ENCODE measurements at regions not wholly inside any gene's neighbourhood (a gene's known extent, or its start where the extent isn't known, plus 50 kb on each side); places are given as distances from the start of the nearest gene placed in this dataset.

DNA sequence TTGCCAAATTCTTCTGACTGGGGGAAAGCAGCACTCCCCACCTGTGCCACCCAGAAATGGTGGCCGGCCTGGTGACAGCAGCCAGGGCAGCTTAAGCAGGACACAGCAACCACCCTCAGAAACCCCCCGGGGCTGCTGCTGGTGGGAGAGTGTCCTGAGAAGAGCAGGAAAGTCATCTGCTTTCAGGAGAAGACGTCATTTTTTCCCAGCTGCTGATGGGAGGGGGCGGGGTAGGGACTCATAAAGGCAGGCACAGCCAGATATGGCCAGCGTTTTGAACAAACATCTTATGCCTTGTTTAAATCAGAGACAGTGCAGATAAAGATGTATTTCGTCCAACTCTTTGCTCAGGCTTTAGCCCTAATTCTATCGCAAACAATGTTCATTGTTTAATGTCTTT lies 139.5 kb downstream of the LRRC30 start:
- Histone ChIP-seq H3K36me3 (ENCODE audit: control insufficient read depth in 2 of 2, insufficient read depth in 2 of 2, low read length in 1 of 2) (no peaks in the 10 kb centered on the region), H3K4me3 (ENCODE audit: low read depth in 1 of 2, low read length in 2 of 2) (no peak overlapping the region), H3K27me3 (ENCODE audit: control insufficient read depth in 1 of 2, insufficient read depth in 2 of 2, low read length in 2 of 2) (no peaks in the 10 kb centered on the region), H3K27ac (ENCODE audit: low read depth in 2 of 2, low read length in 1 of 2) (peak overlapping the region; percentile 38 to 69), H3K9me3 (ENCODE audit: control insufficient read depth in 2 of 2, insufficient read depth in 1 of 2, low read depth in 1 of 2, low read length in 1 of 2) (no peaks in the 10 kb centered on the region), H3K4me1 (ENCODE audit: control insufficient read depth in 2 of 2, insufficient read depth in 2 of 2, low read length in 1 of 2) (peaks cover 0 to 2% of the 10 kb centered on the region in 2 donors)
- 23 to 36% methylated on average over 7 of the region's 7 CpGs for WGBS, 2 donors

DNA sequence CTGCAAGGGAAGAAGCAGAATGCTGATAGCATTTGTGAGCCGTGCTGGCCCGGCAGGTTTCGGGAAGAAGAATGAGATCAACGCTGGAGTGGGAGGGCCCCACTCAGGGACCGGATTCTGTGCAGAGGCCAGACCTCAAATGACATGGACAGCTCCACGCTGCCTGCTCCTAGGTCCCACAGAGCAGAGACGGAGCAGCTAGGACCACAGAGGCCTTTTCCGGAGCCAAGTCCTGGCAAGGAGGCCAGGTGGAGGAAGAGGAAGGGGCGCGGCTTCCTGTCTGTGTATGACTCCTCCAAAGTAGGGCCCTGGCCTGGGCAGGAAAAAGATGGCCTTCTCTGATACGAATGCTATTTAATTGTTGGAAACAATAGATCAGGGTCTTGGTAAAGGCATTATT lies 139.9 kb downstream of the LRRC30 start:
- WGBS, 2 donors: 26 to 43% methylated on average over 11 of the region's 11 CpGs
- Histone ChIP-seq H3K4me3 (ENCODE audit: low read depth in 1 of 2, low read length in 2 of 2) (no peak overlapping the region), H3K27me3 (ENCODE audit: control insufficient read depth in 1 of 2, insufficient read depth in 2 of 2, low read length in 2 of 2) (no peaks in the 10 kb centered on the region), H3K4me1 (ENCODE audit: control insufficient read depth in 2 of 2, insufficient read depth in 2 of 2, low read length in 1 of 2) (peaks cover 0 to 2% of the 10 kb centered on the region in 2 donors), H3K27ac (ENCODE audit: low read depth in 2 of 2, low read length in 1 of 2) (no peak overlapping the region), H3K36me3 (ENCODE audit: control insufficient read depth in 2 of 2, insufficient read depth in 2 of 2, low read length in 1 of 2) (no peaks in the 10 kb centered on the region), H3K9me3 (ENCODE audit: control insufficient read depth in 2 of 2, insufficient read depth in 1 of 2, low read depth in 1 of 2, low read length in 1 of 2) (no peaks in the 10 kb centered on the region)

DNA sequence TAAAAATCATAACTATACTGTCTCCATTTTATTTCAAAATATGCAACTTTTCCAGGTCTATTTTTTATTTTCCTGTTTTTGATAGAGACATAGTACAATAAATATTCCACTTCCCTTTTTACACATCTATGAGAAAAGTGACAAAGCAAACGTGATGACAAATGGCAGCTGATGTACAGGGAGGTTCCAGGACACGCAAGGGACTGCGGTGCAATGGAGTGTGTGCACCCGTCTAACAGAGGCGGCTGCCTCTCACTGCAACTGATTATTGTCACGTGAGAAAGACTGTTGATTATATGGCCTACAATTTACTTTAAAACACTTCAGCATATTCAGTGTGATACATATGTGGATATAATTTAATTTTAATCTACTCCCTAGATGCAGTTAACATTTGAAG lies 142.6 kb downstream of the LRRC30 start:
- H3K4me3 ChIP-seq (ENCODE audit: low read depth in 1 of 2, low read length in 2 of 2): no peak overlapping the region
- no peaks in the 10 kb centered on the region for H3K27me3 ChIP-seq (ENCODE audit: control insufficient read depth in 1 of 2, insufficient read depth in 2 of 2, low read length in 2 of 2)
- no peaks in the 10 kb centered on the region for H3K36me3 ChIP-seq (ENCODE audit: control insufficient read depth in 2 of 2, insufficient read depth in 2 of 2, low read length in 1 of 2)
- H3K27ac ChIP-seq (ENCODE audit: low read depth in 2 of 2, low read length in 1 of 2): no peak overlapping the region
- H3K9me3 ChIP-seq (ENCODE audit: control insufficient read depth in 2 of 2, insufficient read depth in 1 of 2, low read depth in 1 of 2, low read length in 1 of 2): peaks cover 3 to 5% of the 10 kb centered on the region in 2 donors
- 70 to 75% methylated on average over 6 of the region's 6 CpGs for WGBS, 2 donors
- H3K4me1 ChIP-seq (ENCODE audit: control insufficient read depth in 2 of 2, insufficient read depth in 2 of 2, low read length in 1 of 2): peaks cover 0 to 2% of the 10 kb centered on the region in 2 donors

DNA sequence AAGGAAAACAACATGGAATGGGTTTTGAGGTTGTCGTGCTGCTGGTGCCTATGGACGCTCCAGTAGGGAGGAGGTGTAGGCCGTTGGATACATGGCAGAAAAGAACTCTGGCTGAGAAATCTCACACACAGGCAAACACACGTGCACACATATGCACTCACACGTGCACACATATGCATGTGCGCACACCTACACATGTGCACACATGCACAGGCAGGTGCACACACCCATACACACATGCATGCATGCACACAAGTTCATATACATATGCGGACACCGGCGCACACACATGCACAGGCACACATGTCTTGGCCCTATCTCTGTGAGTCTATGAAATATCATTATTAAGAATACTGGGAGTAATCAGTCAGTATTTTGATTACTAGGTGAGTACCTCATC lies 150.4 kb downstream of the LRRC30 start:
- peaks cover 5 to 6% of the 10 kb centered on the region in 2 donors for H3K9me3 ChIP-seq (ENCODE audit: control insufficient read depth in 2 of 2, insufficient read depth in 1 of 2, low read depth in 1 of 2, low read length in 1 of 2)
- H3K4me3 ChIP-seq (ENCODE audit: low read depth in 1 of 2, low read length in 2 of 2): no peak overlapping the region
- H3K27ac ChIP-seq (ENCODE audit: low read depth in 2 of 2, low read length in 1 of 2): no peak overlapping the region
- no peaks in the 10 kb centered on the region for H3K27me3 ChIP-seq (ENCODE audit: control insufficient read depth in 1 of 2, insufficient read depth in 2 of 2, low read length in 2 of 2)
- H3K36me3 ChIP-seq (ENCODE audit: control insufficient read depth in 2 of 2, insufficient read depth in 2 of 2, low read length in 1 of 2): no peaks in the 10 kb centered on the region
- no peaks in the 10 kb centered on the region for H3K4me1 ChIP-seq (ENCODE audit: control insufficient read depth in 2 of 2, insufficient read depth in 2 of 2, low read length in 1 of 2)
- 93% methylated on average over 9 of the region's 9 CpGs for WGBS, 2 donors

DNA sequence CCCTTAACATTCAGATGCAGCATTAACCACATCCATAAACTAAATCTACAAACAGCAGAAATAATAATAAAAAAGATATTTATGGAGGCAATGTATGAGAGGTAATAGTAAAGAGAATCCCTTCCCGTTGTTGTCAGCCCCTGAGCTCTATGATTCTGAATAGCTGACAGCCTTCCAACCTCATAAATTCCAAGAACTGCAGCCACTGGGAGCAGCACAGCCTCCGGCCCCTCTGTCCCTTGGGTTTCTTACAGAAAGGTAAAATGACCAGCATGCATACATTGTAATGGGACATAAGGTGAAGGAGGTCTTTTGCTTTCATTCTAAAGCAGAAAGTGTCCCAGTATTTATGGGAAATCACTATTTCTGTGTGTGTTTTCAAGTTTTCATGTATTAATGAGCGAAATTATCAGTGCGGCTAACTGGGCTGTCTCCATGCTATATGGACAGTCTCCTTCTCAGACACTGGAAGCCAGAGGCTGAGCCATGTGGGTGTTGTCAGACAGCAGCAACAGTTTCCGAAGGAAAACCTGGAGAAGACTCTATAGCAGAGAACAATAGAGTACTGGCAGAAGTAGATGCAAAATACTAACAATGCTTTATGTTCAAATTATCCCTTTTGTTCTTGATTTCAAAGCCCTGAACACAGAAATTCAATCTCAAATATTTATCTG lies 151.6 kb downstream of the LRRC30 start:
- Histone ChIP-seq H3K4me3 (ENCODE audit: low read depth in 1 of 2, low read length in 2 of 2) (no peak overlapping the region), H3K9me3 (ENCODE audit: control insufficient read depth in 2 of 2, insufficient read depth in 1 of 2, low read depth in 1 of 2, low read length in 1 of 2) (peaks cover 0 to 3% of the 10 kb centered on the region in 2 donors), H3K4me1 (ENCODE audit: control insufficient read depth in 2 of 2, insufficient read depth in 2 of 2, low read length in 1 of 2) (no peaks in the 10 kb centered on the region), H3K27ac (ENCODE audit: low read depth in 2 of 2, low read length in 1 of 2) (no peak overlapping the region), H3K27me3 (ENCODE audit: control insufficient read depth in 1 of 2, insufficient read depth in 2 of 2, low read length in 2 of 2) (no peaks in the 10 kb centered on the region), H3K36me3 (ENCODE audit: control insufficient read depth in 2 of 2, insufficient read depth in 2 of 2, low read length in 1 of 2) (no peaks in the 10 kb centered on the region)
- WGBS, 2 donors: 68 to 74% methylated on average over 5 of the region's 5 CpGs

DNA sequence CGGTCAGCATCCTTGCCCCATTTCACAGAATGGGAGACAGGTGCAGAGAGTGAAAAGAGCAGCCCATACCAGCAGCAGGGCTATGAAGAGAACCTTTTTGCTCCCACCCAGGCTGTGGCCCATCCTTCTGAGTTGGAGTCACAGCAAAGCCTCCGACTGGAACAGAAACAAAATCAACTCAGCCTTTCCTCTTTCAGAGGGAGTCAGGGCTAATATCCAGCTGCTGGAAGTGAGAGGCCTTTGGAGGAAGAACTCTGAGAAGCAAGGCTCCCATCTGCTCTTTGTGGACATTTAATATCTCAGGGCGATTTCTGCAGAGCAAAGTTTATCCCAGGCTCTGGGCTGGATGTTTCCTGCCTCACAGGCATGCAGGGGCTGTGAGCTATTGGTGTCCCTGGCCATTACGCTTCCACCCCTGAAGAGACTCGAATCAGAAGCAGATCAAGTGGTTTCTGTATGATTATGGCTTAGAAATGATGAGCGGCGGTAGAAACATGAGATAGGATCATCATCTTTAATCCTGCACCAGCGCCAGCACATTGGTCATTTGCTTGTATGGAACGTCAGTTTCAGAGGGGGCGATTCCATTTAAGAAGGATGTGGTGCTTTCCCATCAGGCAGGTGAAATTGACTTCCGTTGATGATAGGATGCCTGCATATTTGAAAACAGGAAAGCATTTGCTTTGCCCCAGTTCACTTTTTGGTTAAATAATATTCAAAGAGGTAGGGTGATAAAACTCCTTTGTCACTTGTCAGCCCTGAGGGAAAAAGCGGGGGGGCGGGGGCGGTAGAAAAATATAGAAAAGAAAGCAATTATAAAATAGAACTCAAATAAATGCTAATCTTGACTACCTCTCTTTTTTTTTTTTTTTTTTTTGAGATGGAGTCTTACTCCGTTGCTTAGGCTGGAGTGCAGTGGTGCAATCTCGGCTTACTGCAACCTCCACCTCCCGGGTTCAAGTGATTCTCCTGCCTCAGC lies 152.4 kb downstream of the LRRC30 start:
- WGBS, 2 donors: 71 to 72% methylated on average over 16 to 17 of the region's 17 CpGs

DNA sequence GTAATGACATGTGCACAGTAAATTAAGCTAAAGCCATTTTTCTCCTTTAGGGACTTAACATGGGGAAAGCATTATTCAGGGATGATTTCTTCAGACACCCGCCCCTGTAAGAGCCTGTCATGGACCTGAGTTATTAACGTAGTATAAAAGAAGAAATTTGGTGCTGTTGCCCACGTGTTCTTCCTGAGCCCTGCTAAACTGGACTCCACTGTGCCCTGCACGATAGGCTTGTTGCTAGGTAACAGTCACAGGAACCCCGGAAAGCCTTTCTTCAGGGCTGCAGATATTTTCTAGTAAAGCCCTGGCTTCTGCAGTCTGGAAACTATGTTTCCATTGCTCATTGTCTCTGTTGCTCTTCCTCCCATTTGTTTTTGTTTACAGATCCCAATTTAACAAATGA lies 157.9 kb downstream of the LRRC30 start:
- H3K9me3 ChIP-seq (ENCODE audit: control insufficient read depth in 2 of 2, insufficient read depth in 1 of 2, low read depth in 1 of 2, low read length in 1 of 2): peaks cover 0 to 3% of the 10 kb centered on the region in 2 donors
- no peaks in the 10 kb centered on the region for H3K36me3 ChIP-seq (ENCODE audit: control insufficient read depth in 2 of 2, insufficient read depth in 2 of 2, low read length in 1 of 2)
- no peaks in the 10 kb centered on the region for H3K4me1 ChIP-seq (ENCODE audit: control insufficient read depth in 2 of 2, insufficient read depth in 2 of 2, low read length in 1 of 2)
- H3K4me3 ChIP-seq (ENCODE audit: low read depth in 1 of 2, low read length in 2 of 2): no peak overlapping the region
- WGBS, 2 donors: 32 to 39% methylated on average over 5 of the region's 5 CpGs
- no peaks in the 10 kb centered on the region for H3K27me3 ChIP-seq (ENCODE audit: control insufficient read depth in 1 of 2, insufficient read depth in 2 of 2, low read length in 2 of 2)
- no peak overlapping the region for H3K27ac ChIP-seq (ENCODE audit: low read depth in 2 of 2, low read length in 1 of 2)

More for the DNA sequence above, 152.4 kb downstream of the LRRC30 start:
- Histone ChIP-seq H3K4me1 (ENCODE audit: control insufficient read depth in 2 of 2, insufficient read depth in 2 of 2, low read length in 1 of 2) (no peaks in the 10 kb centered on the region), H3K4me3 (ENCODE audit: low read depth in 1 of 2, low read length in 2 of 2) (no peak overlapping the region), H3K9me3 (ENCODE audit: control insufficient read depth in 2 of 2, insufficient read depth in 1 of 2, low read depth in 1 of 2, low read length in 1 of 2) (peaks cover 0 to 3% of the 10 kb centered on the region in 2 donors), H3K36me3 (ENCODE audit: control insufficient read depth in 2 of 2, insufficient read depth in 2 of 2, low read length in 1 of 2) (no peaks in the 10 kb centered on the region), H3K27ac (ENCODE audit: low read depth in 2 of 2, low read length in 1 of 2) (no peak overlapping the region), H3K27me3 (ENCODE audit: control insufficient read depth in 1 of 2, insufficient read depth in 2 of 2, low read length in 2 of 2) (no peaks in the 10 kb centered on the region)

DNA sequence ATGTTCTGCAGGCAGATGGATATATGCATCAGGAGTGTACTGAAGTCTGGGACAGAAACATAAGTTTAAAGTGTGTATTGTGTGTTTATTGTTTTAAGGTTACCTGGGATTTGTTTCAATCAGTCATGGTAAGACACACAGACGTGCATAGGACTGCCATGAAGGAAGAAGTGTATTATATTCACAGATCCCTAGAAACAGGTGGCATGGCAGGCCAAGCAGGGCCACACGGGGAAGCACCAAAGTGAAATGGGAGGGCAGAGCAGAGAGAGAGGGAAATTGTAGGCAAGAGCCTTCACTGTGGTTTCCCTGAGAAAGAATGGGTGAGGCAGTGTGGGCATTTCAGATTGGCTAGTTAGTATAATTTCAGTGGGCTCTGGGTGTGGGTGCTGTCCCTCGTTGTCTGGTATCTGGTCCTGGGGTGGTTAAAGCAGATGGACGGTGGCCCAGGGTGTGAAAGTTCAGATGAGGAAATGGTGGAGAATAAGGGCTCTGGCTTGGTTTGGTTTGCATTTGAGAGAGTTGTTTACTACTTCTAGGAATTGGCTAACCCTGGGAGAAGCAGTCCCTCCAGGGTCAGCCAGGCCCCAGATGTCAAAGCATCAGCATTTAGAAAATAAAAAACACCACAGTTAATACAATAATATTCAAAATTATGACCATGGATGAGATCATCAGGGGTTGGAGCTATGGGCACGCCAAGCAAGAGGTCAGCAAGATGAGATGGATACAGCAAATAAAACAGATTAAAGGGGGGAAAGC lies 160.0 kb downstream of the LRRC30 start:
- H3K36me3 ChIP-seq (ENCODE audit: control insufficient read depth in 2 of 2, insufficient read depth in 2 of 2, low read length in 1 of 2): no peaks in the 10 kb centered on the region
- no peaks in the 10 kb centered on the region for H3K9me3 ChIP-seq (ENCODE audit: control insufficient read depth in 2 of 2, insufficient read depth in 1 of 2, low read depth in 1 of 2, low read length in 1 of 2)
- no peaks in the 10 kb centered on the region for H3K27me3 ChIP-seq (ENCODE audit: control insufficient read depth in 1 of 2, insufficient read depth in 2 of 2, low read length in 2 of 2)
- 69 to 73% methylated on average over 5 of the region's 5 CpGs for WGBS, 2 donors
- no peak overlapping the region for H3K4me3 ChIP-seq (ENCODE audit: low read depth in 1 of 2, low read length in 2 of 2)
- no peak overlapping the region for H3K27ac ChIP-seq (ENCODE audit: low read depth in 2 of 2, low read length in 1 of 2)
- H3K4me1 ChIP-seq (ENCODE audit: control insufficient read depth in 2 of 2, insufficient read depth in 2 of 2, low read length in 1 of 2): no peaks in the 10 kb centered on the region

DNA sequence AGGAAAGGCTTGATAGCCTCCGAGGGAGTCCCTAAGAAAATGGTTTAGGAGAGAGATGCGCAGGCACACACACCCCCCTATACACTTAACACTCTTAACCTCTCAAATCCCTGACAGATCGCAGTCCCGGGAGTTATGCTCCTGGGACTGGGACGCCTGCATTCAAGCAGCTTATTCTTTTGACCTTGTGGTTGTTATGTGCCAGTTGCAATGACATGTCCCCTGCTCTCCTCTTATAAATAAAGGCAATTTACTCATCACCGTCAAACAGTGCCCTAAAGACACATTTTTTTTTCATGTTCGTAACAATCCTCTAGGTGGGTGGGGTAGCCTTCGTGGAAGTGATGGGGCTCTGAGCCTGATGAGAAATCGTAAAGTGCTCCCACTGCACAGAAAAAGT lies 162.2 kb downstream of the LRRC30 start:
- H3K9me3 ChIP-seq (ENCODE audit: control insufficient read depth in 2 of 2, insufficient read depth in 1 of 2, low read depth in 1 of 2, low read length in 1 of 2): no peaks in the 10 kb centered on the region
- H3K27ac ChIP-seq (ENCODE audit: low read depth in 2 of 2, low read length in 1 of 2): no peak overlapping the region
- H3K4me1 ChIP-seq (ENCODE audit: control insufficient read depth in 2 of 2, insufficient read depth in 2 of 2, low read length in 1 of 2): no peaks in the 10 kb centered on the region
- H3K36me3 ChIP-seq (ENCODE audit: control insufficient read depth in 2 of 2, insufficient read depth in 2 of 2, low read length in 1 of 2): no peaks in the 10 kb centered on the region
- 75 to 86% methylated on average over 9 of the region's 9 CpGs for WGBS, 2 donors
- no peak overlapping the region for H3K4me3 ChIP-seq (ENCODE audit: low read depth in 1 of 2, low read length in 2 of 2)
- H3K27me3 ChIP-seq (ENCODE audit: control insufficient read depth in 1 of 2, insufficient read depth in 2 of 2, low read length in 2 of 2): no peaks in the 10 kb centered on the region
